DND-41 (cell line): ENCODE measurements at regions not wholly inside any gene's neighbourhood (a gene's known extent, or its start where the extent isn't known, plus 50 kb on each side); places are given as distances from the start of the nearest gene placed in this dataset.

Source experiments
- CTCF ChIP-seq: IDR thresholded peaks from 2 replicates; pipeline ENCODE4 v1.5.1; 2012; ENCODE audit warnings: borderline replicate concordance, low read length, moderate library complexity, mild to moderate bottlenecking; ENCODE audit not compliant: poor library complexity, severe bottlenecking; ENCODE audit errors: extremely low read depth
- EZH2 ChIP-seq: IDR thresholded peaks from 3 replicates; pipeline ENCODE4 v1.6.1; 2012; ENCODE audit warnings: borderline replicate concordance, low read depth, mild to moderate bottlenecking, moderate library complexity, low read length, inconsistent platforms; ENCODE audit not compliant: severe bottlenecking

GRCh38 chr9:86794391-86795046 lies 152.8 kb downstream of the GAS1 start:
- TF ChIP-seq CTCF (no peak), EZH2 (no peak)
